Suprapubic skin (tissue), 4 donors: ENCODE measurements at regions not wholly inside any gene's neighbourhood (a gene's known extent, or its start where the extent isn't known, plus 50 kb on each side); places are given as distances from the start of the nearest gene placed in this dataset.

Experiments used
- DNase-seq, 2 donors: peaks; one replicate each; pipeline ENCODE4 v3.0.0-alpha.2; 2019; ENCODE audit warnings: low spot score in 2 of 2
- H3K27ac ChIP-seq: fragments of 200-600 bp; sonication (generic); one replicate; pipeline ENCODE4 v1.5.1; 2019
- H3K27me3 ChIP-seq: fragments of 200-600 bp; sonication (generic); one replicate; pipeline ENCODE4 v1.5.1; 2019
- H3K36me3 ChIP-seq: fragments of 200-600 bp; sonication (generic); one replicate; pipeline ENCODE4 v1.5.1; 2019
- H3K4me1 ChIP-seq: fragments of 200-600 bp; sonication (generic); one replicate; pipeline ENCODE4 v1.5.1; 2019
- H3K4me3 ChIP-seq: fragments of 200-600 bp; sonication (generic); one replicate; pipeline ENCODE4 v1.5.1; 2019; ENCODE audit warnings: mild to moderate bottlenecking
- H3K9me3 ChIP-seq: fragments of 200-600 bp; sonication (generic); one replicate; pipeline ENCODE4 v1.5.1; 2019
- EP300 ChIP-seq: sonication (generic); formaldehyde crosslinking; IDR thresholded peaks from one replicate; pipeline ENCODE4 v1.6.1; 2017; ENCODE audit warnings: antibody characterized with exemption
- POLR2A ChIP-seq, 2 donors: fragments of 450-650 bp; IDR thresholded peaks; one replicate each; pipeline ENCODE4 v1.6.1; 2017; ENCODE audit warnings: antibody characterized with exemption in 2 of 2, mild to moderate bottlenecking in 2 of 2, moderate library complexity in 2 of 2
- POLR2AphosphoS5 ChIP-seq, 3 donors: sonication (generic); formaldehyde crosslinking; IDR thresholded peaks; one replicate each; pipeline ENCODE4 v1.6.1; 2017; ENCODE audit warnings: antibody characterized with exemption in 3 of 3
- WGBS: methylation state at CpG from one replicate; pipeline ENCODE4 v1.1.5; 2018; 5-methylcytosine and 5-hydroxymethylcytosine counted together
- TF ChIP-seq, protein P1 (sequence below), 2 donors: fragments of 200-600 bp in 1 of 2; fragments of 450-650 bp in 1 of 2; sonication (generic) in 1 of 2; IDR thresholded peaks; one replicate each; pipeline ENCODE4 v1.5.1; 2016 to 2019; ENCODE audit warnings: antibody characterized with exemption in 2 of 2, mild to moderate bottlenecking in 1 of 2, moderate library complexity in 1 of 2

DNA sequence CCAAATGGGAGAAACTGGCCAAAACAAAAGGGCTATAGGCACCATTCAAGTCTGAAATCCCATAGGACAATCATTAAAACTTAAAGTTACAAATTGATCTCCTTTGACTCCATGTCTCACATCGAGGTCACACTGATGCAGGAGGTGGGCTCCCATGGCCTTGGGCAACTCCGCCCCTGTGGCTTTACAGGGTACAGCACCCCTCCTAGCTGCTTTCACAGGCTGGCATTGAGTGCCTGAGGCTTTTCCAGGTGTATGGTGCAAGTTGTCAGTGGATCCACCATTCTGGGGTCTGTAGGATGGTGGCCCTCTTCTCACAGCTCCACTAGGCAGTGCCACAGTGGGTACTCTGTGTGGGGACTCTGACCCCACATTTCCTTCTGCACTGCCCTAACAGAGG is 662.1 kb downstream of the XPNPEP1 start:
- no peaks in the 10 kb centered on the region for H3K4me1 ChIP-seq
- H3K9me3 ChIP-seq, result peaks cover 5% of the 10 kb centered on the region
- H3K36me3 ChIP-seq, result no peaks in the 10 kb centered on the region
- TF ChIP-seq POLR2AphosphoS5 (IDR thresholded peaks at IDR 0.05) (no peak), EP300 (no peak), POLR2A (IDR thresholded peaks at IDR 0.05) (no peak)
- TF ChIP-seq, protein P1, sequence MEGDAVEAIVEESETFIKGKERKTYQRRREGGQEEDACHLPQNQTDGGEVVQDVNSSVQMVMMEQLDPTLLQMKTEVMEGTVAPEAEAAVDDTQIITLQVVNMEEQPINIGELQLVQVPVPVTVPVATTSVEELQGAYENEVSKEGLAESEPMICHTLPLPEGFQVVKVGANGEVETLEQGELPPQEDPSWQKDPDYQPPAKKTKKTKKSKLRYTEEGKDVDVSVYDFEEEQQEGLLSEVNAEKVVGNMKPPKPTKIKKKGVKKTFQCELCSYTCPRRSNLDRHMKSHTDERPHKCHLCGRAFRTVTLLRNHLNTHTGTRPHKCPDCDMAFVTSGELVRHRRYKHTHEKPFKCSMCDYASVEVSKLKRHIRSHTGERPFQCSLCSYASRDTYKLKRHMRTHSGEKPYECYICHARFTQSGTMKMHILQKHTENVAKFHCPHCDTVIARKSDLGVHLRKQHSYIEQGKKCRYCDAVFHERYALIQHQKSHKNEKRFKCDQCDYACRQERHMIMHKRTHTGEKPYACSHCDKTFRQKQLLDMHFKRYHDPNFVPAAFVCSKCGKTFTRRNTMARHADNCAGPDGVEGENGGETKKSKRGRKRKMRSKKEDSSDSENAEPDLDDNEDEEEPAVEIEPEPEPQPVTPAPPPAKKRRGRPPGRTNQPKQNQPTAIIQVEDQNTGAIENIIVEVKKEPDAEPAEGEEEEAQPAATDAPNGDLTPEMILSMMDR (IDR thresholded peaks at IDR 0.05), result no peak
- H3K4me3 ChIP-seq, result no peak overlapping the region
- no peaks in the 10 kb centered on the region for H3K27me3 ChIP-seq
- DNase-seq, result no peak
- 67% methylated on average over 2 of the region's 2 CpGs for WGBS
- H3K27ac ChIP-seq, result no peak overlapping the region

DNA sequence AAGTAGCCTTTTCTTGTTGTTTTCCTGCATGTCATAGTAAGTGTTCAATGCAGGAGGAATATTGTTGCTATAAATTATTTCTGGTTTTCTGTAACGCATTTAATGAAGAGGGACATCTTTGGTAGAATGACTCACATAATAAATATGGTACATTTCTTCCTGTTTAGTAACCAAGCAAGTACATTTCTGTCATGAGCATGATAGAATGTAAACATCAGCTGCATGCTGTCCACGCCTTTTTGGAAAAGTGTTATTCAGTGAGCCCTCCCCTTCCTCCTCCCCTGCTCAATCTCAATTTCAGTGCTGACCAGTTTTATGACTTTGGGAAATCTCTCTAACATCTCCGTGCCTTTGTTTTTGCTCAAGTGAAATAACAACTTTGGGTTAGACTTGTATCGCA is 664.0 kb downstream of the XPNPEP1 start:
- no peaks in the 10 kb centered on the region for H3K36me3 ChIP-seq
- H3K4me1 ChIP-seq, result no peaks in the 10 kb centered on the region
- DNase-seq, result no peak
- TF ChIP-seq, protein P1 (IDR thresholded peaks at IDR 0.05), result no peak
- TF ChIP-seq POLR2AphosphoS5 (IDR thresholded peaks at IDR 0.05), result no peak
- 66% methylated on average over 4 of the region's 4 CpGs for WGBS
- H3K27me3 ChIP-seq, result no peaks in the 10 kb centered on the region
- no peaks in the 10 kb centered on the region for H3K9me3 ChIP-seq
- no peak overlapping the region for H3K27ac ChIP-seq
- H3K4me3 ChIP-seq, result no peak overlapping the region

DNA sequence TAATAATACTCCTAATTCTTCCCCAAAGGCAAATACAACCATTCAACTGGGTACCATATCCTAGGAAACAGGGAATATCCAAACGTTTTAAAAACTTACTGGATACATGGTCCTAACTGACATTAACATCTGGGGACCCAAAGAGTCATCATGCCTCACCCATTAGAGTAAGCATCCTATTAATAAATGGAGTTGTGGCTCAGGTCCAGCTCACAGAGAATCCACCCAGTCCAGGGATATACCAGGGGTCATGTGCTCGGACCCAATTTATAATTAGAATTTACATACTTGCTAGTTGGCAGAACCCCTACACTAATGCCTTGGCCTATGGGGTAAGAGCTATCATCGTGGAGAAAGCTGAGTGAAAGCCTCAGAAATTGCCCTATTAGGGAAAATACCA is 670.0 kb downstream of the XPNPEP1 start:
- no peaks in the 10 kb centered on the region for H3K36me3 ChIP-seq
- no peak for DNase-seq
- no peaks in the 10 kb centered on the region for H3K9me3 ChIP-seq
- H3K4me3 ChIP-seq, result no peak overlapping the region
- no peak for TF ChIP-seq POLR2A (IDR thresholded peaks at IDR 0.05)
- TF ChIP-seq, protein P1 (IDR thresholded peaks at IDR 0.05), result no peak
- no peaks in the 10 kb centered on the region for H3K4me1 ChIP-seq
- no peaks in the 10 kb centered on the region for H3K27me3 ChIP-seq
- no peak overlapping the region for H3K27ac ChIP-seq
- WGBS, result 78% methylated on average over 3 of the region's 3 CpGs

DNA sequence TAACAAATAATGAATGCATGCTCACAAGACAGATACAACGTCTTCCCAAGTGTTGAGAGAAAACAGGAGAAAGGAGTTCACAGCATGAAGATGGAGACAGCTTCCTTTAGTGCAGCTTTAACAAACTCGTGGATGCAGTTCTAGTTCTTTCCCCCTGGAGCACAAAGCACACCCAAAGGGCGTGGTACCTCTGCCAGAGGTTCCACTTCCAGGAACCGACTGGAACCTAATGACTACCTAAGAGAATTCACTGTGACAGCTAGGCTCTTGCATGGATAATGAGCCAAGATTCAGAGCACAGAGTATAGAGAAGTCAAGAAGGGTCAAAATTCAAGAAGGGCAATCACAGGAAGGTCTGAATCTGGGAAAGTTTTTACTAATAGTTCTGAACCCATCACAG is 673.2 kb downstream of the XPNPEP1 start:
- Histone ChIP-seq H3K27me3 (no peaks in the 10 kb centered on the region), H3K4me1 (no peaks in the 10 kb centered on the region), H3K36me3 (no peaks in the 10 kb centered on the region), H3K9me3 (no peaks in the 10 kb centered on the region), H3K27ac (no peak overlapping the region), H3K4me3 (no peak overlapping the region)
- no peak for TF ChIP-seq POLR2A (IDR thresholded peaks at IDR 0.05)
- no peak for TF ChIP-seq POLR2AphosphoS5 (IDR thresholded peaks at IDR 0.05)
- TF ChIP-seq, protein P1 (IDR thresholded peaks at IDR 0.05), result no peak
- TF ChIP-seq EP300, result no peak
- DNase-seq, result no peak
- WGBS, result 50% methylated on average over 4 of the region's 4 CpGs

DNA sequence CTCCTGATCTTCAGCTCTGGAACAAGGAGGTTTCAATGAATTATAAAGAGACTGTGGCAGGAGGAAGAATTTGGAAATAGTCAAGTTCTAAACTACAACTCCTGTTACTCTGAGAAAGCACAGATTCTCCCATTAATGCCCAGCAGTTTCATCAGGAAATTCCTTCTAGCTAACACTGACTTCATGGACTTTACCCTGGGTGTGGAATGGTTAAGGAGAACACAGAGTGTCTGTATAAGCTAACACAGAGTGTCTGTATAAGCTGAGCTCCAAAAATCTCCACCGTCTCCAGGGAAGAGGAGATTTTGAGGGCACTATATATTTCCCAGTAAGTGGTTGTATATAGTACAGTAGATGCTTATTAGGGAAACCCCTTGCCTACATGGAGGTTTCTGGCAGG is 675.5 kb downstream of the XPNPEP1 start:
- WGBS, result 75% methylated on average over 1 of the region's 1 CpG
- TF ChIP-seq POLR2AphosphoS5 (IDR thresholded peaks at IDR 0.05) (no peak), POLR2A (IDR thresholded peaks at IDR 0.05) (no peak), EP300 (no peak)
- Histone ChIP-seq H3K27me3 (no peaks in the 10 kb centered on the region), H3K4me1 (no peaks in the 10 kb centered on the region), H3K4me3 (no peak overlapping the region), H3K9me3 (peaks cover 3% of the 10 kb centered on the region), H3K36me3 (no peaks in the 10 kb centered on the region), H3K27ac (no peak overlapping the region)
- no peak for DNase-seq

DNA sequence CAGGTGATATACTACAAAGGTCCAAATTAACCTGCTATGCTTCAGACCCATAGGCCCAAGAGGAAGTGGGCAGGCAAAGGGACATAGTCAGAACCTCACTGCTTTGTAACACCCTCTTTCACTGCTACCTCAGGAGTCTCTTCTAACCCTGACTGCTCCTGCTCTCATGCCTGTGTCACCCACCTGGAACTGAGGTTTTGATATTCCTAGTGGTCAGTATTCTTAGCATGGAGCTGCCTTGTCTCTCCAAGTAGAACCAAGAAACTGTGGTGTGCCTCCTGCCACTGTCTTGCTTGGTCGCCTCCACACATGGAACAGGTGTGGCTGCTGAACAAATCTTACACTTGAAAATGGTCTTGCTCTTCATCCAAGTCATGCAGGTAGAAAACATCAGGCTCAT is 677.5 kb downstream of the XPNPEP1 start:
- no peaks in the 10 kb centered on the region for H3K27me3 ChIP-seq
- no peak overlapping the region for H3K27ac ChIP-seq
- no peaks in the 10 kb centered on the region for H3K4me1 ChIP-seq
- H3K4me3 ChIP-seq, result no peak overlapping the region
- peaks cover 3% of the 10 kb centered on the region for H3K9me3 ChIP-seq
- H3K36me3 ChIP-seq, result no peaks in the 10 kb centered on the region
- 100% methylated on average over 1 of the region's 1 CpG for WGBS
- TF ChIP-seq POLR2A (IDR thresholded peaks at IDR 0.05), result no peak
- no peak for TF ChIP-seq EP300
- TF ChIP-seq, protein P1 (IDR thresholded peaks at IDR 0.05), result no peak
- TF ChIP-seq POLR2AphosphoS5 (IDR thresholded peaks at IDR 0.05), result no peak
- DNase-seq, result no peak
